HL-60 (cell line): ENCODE measurements at regions not wholly inside any gene's neighbourhood (a gene's known extent, or its start where the extent isn't known, plus 50 kb on each side); places are given as distances from the start of the nearest gene placed in this dataset.

Experiments used
- CTCF ChIP-seq: IDR thresholded peaks from one replicate; pipeline ENCODE4 v1.5.1; 2011; ENCODE audit warnings: low read length, control low read depth, inconsistent platforms; ENCODE audit not compliant: insufficient read depth
- POLR2AphosphoS5 ChIP-seq: IDR thresholded peaks from 2 replicates; pipeline ENCODE4 v1.6.1; 2012; ENCODE audit warnings: low read depth
- REST ChIP-seq: IDR thresholded peaks from 2 replicates; pipeline ENCODE4 v1.6.1; 2012; ENCODE audit warnings: low read depth; ENCODE audit not compliant: insufficient replicate concordance

- no peak for TF ChIP-seq CTCF
- peak; percentile 38; the same call in 1 of the 2 replicates for TF ChIP-seq POLR2AphosphoS5
- no peak for TF ChIP-seq REST
Measured at GRCh38 chr16:26334218-26335111, 642.7 kb downstream of the HS3ST4 start.
